ENCODE measurements at regions not wholly inside any gene's neighbourhood (a gene's known extent, or its start where the extent isn't known, plus 50 kb on each side); places are given as distances from the start of the nearest gene placed in this dataset.

DNA sequence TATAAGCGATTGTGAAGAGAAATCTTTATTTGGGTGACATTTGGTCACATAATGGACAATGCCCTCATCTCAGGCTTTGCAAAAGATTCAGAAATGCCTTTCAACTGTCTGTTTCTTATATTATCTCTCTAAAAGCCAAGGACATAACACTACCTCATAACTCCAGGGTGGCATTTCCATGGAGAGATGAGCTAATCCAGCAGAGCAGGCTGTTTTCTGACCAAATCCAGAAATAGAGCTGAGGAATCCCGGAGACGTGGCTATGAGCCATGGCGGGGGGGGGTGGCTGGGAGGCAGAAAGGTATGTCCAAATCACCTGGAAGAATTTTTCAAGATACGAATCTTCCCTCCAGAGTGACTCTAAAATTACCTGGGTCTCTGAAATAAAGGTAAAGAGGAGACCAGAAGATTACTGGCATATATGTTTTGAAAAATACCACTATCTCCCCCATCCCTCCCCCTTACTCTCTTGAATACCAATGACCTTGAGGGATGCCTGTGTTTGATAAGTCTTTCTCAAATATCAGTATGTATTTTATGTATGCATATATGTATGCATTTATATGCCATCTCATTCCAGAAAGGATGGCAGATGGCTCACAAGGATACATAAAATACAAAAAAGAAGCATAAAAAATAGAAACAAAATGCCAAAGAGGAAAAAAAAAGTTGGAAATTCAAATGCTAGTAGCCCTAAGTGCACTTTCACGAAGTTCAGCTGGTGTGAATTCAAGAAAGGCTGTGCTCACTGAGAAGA lies 296.0 kb upstream of the MGAT5 start:
- no peak overlapping the region for H3K4me3 ChIP-seq (replicated peaks; ENCODE audit: low read depth, low read length)
- TF ChIP-seq, protein P1, sequence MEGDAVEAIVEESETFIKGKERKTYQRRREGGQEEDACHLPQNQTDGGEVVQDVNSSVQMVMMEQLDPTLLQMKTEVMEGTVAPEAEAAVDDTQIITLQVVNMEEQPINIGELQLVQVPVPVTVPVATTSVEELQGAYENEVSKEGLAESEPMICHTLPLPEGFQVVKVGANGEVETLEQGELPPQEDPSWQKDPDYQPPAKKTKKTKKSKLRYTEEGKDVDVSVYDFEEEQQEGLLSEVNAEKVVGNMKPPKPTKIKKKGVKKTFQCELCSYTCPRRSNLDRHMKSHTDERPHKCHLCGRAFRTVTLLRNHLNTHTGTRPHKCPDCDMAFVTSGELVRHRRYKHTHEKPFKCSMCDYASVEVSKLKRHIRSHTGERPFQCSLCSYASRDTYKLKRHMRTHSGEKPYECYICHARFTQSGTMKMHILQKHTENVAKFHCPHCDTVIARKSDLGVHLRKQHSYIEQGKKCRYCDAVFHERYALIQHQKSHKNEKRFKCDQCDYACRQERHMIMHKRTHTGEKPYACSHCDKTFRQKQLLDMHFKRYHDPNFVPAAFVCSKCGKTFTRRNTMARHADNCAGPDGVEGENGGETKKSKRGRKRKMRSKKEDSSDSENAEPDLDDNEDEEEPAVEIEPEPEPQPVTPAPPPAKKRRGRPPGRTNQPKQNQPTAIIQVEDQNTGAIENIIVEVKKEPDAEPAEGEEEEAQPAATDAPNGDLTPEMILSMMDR (IDR thresholded peaks at IDR 0.05; ENCODE audit: low read depth, low read length, missing control alignments) = no peak
- no peak for DNase-seq (ENCODE audit: extremely low read depth, low read depth)

DNA sequence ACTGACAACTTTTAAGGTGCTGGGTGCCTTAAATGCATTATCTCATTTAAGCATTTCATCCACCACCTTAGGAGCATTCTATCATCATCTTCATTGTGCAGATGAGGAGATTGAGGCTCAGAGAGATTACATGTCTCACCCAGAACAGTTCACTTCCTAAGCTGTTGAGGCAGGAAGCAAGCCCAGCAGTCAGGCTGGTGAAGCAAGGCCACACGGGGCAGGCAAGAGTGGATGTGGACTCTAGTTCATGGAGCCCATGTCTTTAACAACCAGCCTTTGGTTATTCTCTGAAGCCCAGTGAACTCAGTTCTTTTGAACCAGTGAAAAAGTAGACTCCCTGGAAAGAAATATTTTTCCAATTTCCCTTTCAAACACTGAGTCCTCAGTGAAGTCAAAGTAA lies 294.8 kb upstream of the MGAT5 start:
- H3K4me3 ChIP-seq (replicated peaks; ENCODE audit: low read depth, low read length) = no peak overlapping the region
- no peak for DNase-seq (ENCODE audit: extremely low read depth, low read depth)
- TF ChIP-seq, protein P1 (IDR thresholded peaks at IDR 0.05; ENCODE audit: low read depth, low read length, missing control alignments) = no peak

DNA sequence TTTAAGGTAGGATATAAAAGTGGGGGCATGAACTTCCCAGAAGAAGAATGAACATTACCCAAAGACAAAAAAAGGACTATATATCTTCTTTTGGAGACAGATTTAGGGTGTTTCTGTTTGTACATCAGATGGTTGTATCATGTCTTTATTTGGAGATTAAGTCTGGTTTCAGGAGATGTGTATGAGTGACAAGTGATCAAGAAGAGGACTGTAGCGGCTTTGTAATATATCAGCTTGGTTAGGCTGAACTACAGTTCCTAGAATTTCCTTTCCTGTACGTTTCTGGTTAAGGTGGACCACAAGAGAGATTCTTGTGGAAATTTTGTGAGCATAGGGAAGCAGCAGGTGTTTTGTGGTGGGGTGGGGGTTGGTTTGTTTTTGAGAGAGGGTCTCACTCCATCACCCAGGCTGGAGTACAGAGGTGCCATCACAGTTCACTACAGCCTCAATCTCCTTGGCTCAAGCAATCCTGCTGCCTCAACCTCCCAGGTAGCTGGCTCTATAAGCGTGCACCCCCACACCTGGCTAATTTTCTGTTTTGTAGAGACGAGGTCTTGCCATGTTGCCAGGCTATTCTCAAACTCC lies 287.1 kb upstream of the MGAT5 start:
- DNase-seq (ENCODE audit: extremely low read depth, low read depth) = no peak
- TF ChIP-seq, protein P1 (IDR thresholded peaks at IDR 0.05; ENCODE audit: low read depth, low read length, missing control alignments) = no peak
- no peak overlapping the region for H3K4me3 ChIP-seq (replicated peaks; ENCODE audit: low read depth, low read length)

DNA sequence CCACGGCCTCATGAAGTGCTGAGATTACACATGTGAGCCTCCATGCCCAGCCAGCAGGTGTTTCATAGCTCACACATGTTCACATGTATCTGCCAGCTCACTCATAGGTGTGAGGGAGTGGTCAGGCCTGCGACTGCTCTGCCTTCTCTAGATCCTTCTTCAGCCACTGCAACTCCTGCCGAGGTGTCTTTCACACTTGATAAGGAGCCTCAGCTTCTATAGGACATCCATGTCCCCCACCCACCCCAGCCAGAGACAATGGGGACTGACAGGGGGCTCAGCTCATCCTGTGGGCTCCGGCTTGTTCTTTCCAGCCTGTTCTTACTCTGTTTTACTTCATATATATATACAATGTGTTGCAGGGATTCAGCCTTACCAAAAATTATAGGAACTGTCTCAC lies 286.5 kb upstream of the MGAT5 start:
- DNase-seq (ENCODE audit: extremely low read depth, low read depth) = no peak
- no peak overlapping the region for H3K4me3 ChIP-seq (replicated peaks; ENCODE audit: low read depth, low read length)
- TF ChIP-seq, protein P1 (IDR thresholded peaks at IDR 0.05; ENCODE audit: low read depth, low read length, missing control alignments) = no peak

DNA sequence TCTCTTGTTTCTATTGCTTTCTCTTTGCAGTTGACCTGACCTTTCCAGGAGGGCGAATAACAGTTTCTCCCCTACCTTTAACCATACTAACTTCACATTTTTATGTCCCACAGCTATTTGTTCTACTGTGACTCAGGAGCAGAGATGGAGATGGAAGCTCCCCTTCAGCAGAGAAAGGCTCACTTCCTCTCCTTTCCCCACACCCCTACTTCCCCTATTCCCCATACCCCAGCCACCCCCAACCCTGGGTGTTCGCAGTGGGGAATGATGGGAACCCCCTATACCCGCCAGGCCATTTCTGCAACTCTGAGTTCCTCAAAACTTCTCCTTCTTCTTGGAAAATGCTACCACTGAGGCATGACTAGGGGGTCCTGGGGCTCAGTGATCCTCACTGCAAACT lies 285.4 kb upstream of the MGAT5 start:
- no peak for DNase-seq (ENCODE audit: extremely low read depth, low read depth)
- TF ChIP-seq, protein P1 (IDR thresholded peaks at IDR 0.05; ENCODE audit: low read depth, low read length, missing control alignments) = no peak
- no peak overlapping the region for H3K4me3 ChIP-seq (replicated peaks; ENCODE audit: low read depth, low read length)

DNA sequence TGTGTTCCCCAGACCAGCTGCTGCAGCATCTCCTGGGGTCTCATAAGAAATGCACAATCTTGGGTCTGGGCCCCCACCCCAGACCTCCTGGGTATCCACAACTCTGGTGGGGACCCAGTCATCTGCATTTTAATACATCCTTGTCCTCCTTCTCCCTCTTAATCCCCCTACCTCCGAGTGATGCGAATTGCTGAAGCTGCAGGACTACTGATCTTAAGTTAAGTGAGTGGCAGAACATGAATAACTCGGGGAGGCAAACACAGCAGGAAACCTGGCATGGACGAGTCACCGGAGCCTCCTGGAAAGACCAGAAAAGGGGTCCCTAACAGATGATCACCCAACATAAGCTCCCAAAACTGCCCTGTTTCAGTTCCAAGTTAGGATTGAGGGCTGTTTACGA lies 283.2 kb upstream of the MGAT5 start:
- H3K4me3 ChIP-seq (replicated peaks; ENCODE audit: low read depth, low read length) = no peak overlapping the region
- TF ChIP-seq, protein P1 (IDR thresholded peaks at IDR 0.05; ENCODE audit: low read depth, low read length, missing control alignments) = no peak
- DNase-seq (ENCODE audit: extremely low read depth, low read depth) = no peak

Measured in HFF-Myc (cell line).